NCI-H2196 treated with DMSO at 0.1 percent for 48 hours (cell line): ENCODE measurements at regions not wholly inside any gene's neighbourhood (a gene's known extent, or its start where the extent isn't known, plus 50 kb on each side); places are given as distances from the start of the nearest gene placed in this dataset.
"Not testable (repeated sequence)": the region's sequence is repeated elsewhere in the genome, so short reads cannot be mapped to it uniquely, and the experiment has no call there.

Source experiments
- DNase-seq: peaks from one replicate; lab custom pipeline; 2025; ENCODE audit not compliant: unreplicated experiment; lab: John Stamatoyannopoulos, UW

DNA sequence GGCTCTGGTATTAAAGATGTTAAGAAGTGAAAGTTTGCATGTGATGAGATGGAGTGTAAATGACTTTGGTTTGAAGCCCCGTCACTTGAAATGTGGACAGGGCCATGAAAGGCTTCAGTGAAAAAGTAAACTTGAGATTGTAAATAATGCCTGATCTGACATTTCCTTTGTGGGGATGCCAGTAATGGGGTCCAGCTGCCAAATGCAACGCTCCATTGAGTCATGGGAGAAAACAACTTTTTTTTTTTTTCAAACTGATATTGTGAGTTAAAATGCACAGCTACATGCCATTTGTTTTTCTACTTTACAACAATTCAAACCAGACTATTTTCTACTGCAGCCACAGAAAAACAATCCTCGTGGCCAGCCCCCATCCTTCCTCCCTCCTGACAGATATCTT, 327.0 kb upstream of the TNC start:
- DNase-seq, result no peak

DNA sequence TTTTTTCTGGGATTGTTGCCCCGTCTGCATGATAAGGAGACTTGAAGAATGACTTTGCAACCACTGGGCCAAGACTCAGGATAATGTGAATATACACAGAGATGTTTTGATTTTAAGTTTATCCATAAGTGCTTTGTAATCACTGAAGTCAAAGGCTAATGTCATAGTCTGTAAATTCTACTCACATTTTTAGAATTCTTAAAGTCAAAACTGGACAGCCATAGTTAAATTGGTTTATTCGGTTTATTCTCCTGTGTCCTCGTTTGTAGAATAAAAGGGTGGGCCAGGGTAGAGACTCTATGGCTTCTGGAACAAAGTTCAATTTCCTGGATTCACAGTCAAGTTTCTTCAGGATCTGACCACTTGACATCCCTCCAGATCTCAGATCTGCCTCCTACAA, 327.7 kb upstream of the TNC start:
- DNase-seq, result no peak

DNA sequence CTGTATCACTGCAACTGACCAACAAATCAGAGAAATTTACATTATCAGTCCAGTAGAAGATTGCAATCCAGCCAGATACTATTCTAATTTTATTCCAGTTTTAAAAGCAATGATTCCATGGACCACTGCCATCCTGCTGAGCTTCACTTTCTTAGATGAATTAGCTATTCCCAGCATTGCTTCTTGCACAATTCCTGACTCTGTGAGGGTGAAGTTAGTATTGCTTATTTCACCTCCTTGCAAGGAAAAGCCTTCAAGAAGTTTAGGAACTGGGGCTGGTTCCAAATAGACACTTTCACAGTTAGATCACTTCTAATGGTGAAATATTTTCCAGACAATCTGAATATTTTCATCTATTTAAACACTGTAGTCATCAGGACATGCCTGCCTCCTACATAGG, 338.6 kb upstream of the TNC start:
- no peak for DNase-seq

DNA sequence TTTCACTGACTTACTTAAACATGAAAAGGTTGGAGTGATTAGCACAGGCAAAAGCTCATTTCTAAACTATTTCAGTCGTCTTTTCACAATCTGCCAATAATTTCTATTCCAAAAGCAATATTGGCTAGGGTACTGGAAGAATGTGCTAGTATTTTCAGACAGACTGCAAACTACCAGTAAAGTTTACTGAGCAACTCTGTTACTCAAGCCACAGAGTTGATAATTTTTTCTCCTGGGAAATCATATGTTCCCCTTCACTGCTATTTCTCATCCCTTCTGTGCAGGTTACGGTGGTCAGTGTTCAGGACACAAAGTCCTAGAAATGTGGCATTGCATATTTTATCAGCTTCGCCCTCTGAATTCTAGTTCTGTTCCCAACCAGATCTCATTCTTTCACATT, 343.3 kb upstream of the TNC start:
- DNase-seq, result no peak

DNA sequence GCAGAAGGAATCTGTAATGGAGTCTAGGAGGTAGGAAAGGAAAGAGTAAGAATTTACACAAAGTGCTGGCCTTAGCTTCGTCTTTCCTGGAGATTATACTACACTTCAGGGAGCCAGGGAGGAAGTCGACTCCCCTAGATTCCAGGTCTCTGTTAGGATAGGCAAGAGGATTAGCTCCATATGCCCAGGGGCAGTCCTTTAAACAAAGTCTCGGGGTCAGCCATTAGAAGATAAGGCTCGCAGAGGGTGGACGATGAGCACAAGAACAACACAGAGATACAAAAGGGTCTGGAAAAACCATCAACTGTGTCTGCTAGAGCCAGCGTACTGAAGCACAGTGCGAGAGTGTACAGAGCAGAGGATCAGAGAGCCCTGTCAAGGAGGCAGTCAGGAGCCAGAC, 344.7 kb upstream of the TNC start:
- no peak for DNase-seq

DNA sequence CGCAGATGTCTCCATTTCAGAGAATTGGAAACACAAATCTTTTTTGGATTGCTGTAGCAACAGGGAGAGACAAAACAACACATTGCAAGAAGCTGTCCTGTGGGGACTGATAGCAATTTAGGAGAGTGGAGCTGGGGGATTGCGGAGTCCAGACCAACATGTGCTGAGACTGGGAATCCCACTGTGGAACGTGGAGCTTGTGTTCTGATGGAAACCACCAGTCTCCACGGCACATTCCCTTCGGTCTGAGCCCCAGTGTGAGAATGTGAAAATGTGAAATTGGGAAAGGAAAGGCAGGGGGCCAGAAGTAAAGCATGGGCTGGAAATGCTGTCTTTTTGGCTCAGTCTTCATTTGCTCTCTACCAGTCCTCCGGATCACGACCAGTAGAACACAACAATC, 348.8 kb upstream of the TNC start:
- no peak for DNase-seq

DNA sequence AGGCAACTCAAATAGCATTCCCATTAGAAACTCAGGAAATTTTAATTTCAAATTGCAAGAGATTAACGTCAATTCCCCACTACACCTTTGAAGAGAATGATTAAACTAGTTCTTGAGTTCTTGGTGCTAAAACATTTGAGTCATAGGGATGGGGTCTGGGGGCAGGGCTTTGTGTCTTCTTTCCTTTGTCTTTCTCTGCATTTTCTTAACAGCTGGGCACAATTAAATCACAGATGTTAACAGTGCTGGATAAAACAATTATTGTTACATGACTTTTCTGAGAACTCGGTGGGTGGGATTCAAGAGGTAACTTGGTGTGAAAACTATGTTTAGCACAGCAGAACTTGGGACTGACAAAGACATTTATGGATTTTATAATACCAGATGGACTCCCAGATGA, 351.9 kb upstream of the TNC start:
- no peak for DNase-seq

DNA sequence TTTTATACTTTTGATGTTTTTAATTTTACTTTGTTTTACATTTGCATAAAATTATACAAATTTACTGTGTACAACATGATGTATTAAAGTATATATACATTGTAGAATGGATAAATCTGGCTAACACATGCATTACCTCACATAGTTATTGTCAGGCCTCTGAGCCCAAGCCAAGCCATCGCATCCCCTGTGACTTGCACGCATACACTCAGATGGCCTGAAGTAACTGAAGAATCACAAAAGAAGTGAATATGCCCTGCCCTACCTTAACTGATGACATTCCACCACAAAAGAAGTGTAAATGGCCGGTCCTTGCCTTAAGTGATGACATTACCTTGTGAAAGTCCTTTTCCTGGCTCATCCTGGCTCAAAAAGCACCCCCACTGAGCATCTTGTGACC, 355.1 kb upstream of the TNC start:
- not testable (repeated sequence) for DNase-seq

DNA sequence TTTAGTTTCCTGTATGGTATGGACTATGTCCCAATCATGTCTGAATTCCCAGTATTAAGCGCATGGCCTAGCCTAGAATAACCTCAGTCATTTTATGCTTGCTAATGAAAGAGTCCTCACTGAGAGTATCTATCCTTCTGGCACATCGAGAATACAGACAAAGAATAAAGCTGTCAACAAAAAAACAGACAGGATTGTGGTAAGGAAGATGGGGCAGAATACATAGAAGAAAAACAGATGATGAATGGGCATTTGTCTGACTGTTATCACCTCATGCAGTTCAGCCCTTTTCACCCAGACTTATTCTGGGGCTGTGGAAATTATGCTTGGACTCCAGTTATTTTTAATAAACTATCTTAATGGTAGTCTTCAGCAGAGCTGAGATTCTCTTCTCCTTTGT, 363.8 kb upstream of the TNC start:
- no peak for DNase-seq

DNA sequence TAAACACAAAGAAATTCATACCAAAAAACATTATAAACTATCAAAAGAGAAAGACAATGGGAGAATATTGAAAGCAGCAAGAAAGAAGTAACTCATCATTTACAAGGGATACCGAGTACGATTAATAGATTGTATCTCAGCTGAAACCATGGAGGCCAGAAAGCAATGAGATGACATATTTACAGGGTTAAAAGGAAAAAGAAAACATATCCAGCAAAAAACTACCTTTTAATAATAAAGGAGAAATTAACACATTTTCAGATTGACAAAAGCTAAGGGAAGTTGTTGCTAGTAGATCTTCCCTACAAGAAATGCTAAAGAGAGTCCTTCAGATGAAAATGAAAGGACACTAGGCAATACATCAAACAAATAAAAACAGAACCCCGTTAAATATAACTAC, 364.8 kb upstream of the TNC start:
- no peak for DNase-seq

DNA sequence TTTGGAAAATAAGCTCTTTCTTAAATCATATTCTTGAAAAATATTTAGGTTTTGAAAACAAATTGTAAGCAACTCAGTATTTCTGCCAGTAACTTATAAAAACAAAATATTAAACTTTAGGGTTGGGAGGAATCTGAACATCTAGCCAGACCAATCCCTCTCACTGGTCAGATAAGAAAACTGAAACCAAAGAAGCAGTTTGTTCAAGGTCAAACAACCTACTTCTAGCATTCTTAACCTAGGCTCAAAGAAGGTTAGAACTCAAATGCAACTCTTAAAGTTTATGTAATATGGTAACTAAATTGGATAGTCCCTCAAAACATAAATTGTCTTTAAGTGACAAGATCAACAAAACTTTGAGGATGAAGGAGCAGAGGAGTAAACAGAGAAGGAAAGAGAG, 374.9 kb upstream of the TNC start:
- DNase-seq, result no peak

DNA sequence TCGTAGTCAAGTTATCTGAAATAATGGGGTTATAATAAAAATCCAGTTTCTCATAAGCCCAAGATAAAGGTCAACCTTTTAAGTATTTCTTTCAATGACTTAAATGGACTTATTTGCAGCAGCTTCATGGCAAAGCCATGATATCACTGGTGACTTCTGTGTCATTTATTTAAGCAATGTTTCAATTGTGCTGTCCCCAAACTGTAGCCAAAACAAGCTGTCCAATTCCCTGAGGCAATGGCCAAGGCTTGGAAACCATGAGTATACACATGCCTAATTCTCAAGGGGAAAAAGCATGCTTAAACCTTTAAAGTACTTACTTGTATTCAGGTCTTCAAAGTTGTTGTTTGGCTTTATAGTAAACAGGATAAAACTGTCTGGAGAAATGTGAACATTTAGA, 376.4 kb upstream of the TNC start:
- DNase-seq, result no peak

DNA sequence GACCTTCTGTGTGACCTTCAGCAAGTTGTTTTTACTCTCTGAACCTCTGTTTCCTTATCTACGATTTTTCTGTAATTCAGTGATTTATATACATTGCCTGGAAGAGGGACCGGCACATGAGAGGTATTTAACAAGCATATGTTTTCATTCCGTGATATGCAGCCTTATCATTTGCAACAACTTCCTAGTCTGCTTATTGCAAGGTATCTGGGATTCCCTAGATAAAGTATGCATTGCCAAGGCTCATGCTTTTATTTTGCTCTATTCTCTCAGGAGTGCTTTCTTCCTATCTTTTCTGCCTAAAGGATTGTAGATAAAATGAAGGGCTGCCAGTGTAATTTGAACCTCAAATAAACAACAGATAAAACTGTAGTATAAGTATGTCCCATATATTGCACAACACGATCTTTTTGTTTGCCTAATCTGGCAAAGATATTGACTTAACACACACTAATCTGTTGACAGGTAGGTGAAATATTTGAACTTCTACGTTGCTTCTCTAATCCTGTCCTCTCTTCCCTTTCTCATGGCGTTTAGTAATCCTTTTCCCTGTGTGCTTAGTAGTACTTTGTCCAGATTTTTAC, 377.2 kb upstream of the TNC start:
- DNase-seq, result no peak

DNA sequence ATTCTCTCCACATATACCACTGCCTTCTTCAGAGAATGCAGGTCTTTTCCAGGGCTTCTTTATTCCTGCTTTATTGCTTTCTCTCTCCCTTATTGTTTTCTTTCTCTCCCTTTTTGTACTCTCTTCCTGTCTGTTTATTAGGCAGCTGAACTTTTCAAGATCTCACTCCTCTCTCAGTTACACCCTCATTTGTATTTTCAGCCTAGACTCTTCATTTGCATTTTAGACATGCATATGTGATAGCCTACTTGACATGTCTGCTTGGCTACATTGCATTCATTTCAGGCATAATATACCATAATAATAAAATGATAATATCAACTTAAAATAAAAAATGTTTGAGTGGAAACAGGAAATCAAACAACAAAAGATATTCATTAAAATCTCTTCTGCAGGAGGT, 377.9 kb upstream of the TNC start:
- no peak for DNase-seq

DNA sequence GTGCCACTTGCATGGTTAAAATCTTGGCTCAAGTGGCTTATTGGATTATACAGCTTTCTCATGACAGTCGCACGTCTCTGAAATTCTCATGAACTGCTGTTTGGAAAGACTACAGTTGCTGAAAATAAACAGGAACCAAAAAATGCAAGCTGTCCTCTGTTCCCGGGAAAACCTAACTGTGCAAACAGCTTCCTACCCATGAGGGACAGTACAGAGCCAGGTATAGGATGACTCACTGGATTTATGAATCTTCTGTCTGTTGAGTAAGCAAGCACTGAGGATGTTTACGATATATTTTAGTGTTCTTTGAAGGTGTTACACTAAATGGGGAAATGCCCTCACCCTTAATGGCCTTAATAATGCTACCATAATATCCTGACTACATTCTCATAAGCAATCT, 380.3 kb upstream of the TNC start:
- DNase-seq, result no peak

DNA sequence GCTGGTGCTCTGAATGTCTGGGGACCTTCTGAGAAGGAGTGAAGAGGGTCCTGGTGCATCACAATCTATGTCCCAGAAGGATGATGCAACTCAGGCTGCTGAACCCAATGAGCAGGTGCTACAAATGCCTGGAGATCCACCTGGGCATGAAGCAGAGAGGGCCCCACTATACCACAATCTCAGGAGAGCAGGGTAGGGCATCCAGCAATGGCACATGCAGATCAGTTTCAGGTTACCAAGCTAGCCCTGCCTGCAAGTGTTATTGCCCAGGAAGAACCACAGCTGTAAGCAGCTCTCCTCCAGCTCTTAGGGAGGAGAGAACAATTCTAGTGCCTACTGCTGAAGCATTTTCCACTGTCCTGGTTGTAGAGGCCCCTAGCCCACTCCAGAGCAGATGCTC, 389.2 kb upstream of the TNC start:
- DNase-seq, result no peak

DNA sequence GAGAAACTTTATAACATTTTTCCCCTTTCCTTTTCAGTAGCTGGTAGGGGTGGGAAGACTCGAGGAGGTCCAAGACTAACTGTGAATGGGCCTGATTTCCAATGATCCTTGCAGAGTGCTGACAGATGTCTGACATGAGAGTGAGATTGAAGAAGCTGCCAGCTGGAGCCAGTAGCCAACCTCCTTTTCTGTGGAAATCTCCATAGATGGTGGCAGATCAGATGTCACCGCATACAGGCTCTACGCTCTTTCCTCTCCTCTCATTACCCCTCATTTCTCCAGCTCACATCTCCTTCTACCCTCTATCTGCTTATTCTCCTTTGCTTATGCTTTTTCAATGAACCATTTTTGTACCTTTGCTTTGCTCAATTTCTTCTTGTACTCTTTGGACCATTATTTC, 395.2 kb upstream of the TNC start:
- DNase-seq, result no peak

DNA sequence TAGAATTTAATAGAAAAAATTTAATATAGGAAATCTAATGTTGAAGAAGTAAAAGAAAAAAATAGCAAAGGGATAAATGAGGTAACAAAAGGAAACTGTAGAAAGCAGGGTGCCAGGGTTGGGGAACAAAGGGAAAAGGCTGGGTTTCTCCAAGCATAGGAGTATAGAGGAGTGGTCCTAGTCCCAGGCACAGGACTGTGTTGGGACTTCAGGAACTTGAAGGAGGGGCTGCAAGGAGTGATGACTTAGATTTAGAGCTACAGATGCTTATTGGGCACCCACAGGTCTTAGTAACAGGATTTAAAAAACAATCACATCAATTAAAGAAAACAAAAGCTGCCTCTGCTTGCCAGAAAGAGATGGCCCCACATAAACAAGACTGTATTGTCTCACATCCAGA, 396.5 kb upstream of the TNC start:
- DNase-seq, result no peak

DNA sequence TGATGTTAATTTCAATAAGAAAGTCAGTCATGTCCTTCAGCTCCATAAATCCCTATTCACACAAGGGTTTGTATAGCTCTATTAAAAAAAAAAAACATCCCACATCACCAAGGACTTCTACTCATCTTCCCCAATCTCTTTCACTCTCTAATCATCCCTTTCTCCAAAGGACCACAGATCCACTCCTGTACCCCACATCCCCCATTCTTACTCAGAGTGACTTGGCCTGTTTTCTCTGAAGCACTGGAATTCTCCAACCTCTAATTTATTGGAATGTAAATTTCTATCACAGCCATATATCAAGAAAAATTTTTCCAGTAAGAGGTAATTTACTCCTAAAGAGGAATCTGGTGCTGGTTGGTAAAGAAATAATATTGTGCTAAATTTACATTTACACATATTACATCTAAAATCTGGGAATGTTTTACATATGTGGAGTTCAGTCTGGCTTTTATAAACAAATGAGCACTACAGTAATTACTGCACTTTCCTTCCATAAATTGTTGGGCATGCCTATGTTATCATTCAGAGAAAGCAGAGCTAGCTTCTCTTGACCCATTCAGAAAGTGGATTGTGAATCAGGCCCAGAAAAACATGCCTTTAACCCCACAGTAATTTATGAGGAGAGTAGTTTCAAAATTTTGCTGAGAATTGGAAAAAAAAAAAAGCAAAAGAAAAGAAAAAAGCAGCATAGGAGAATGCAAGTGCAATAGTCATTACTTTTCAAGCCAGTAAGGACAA, 399.5 kb upstream of the TNC start:
- DNase-seq, result no peak

DNA sequence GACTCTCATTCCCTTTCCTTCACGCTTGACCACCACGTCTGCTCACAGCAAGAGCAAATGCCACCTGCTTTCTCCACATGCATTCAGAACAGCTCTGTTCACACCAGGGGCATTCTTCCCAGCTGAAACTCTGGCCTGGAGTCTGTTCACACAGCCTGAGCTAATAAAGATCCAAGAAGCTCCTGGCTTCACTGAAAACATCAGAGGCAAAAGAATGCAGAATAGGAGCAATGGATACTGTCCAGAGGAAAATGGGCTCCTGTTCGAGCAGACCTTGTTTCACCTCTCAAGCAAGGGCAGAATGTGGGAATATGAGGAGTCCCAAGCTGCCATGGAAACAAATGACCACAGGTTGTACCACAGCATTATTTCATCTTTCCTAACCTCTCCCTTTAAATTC, 402.7 kb upstream of the TNC start:
- no peak for DNase-seq

DNA sequence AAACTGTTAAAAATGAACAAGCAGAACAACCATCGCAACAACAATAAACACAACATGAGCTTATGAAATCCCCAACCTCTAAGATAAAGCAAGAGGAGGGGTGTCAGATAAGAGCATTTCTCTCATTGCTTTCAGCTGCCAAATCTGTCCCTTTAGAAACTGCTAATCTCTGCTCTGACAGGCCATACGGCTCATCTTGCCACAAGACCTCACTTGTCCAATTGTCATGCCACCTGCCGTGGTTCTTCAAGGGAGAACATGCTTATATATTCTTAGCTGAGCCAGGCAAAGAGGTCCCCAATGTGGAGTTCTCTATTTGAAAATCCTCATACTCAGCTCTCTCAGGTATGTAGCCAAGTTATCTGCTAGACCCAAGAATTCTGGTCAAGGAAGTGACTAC, 405.0 kb upstream of the TNC start:
- no peak for DNase-seq

DNA sequence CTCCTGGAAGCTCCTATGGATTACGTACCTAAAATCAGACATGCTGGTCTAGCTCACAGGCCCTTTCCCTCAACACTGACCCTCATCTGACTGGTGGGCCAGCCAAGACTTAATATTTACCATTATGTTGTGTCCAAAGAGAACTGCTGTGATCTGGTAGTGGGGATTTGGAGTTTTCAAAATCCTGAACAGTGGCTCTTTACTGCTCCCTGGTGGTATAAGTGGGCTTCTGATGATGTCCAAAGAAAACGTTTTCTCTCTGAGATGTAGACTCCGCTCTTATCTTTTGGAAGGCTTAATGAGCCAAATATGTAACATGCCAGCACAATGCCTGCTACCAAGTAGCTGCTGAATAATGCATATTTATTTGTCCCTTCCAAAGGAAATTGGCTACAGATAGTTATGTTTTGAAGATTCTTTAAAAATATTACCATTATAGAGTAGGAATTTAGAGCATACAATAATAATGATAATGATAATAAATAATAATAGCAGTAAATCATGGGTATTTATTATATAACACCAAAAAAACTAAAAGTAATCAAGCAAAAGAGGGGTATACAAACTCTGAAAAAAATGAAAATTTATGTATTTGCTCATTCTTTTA, 406.6 kb upstream of the TNC start:
- DNase-seq, result peak; percentile 45
